Testis (tissue), 2 donors: ENCODE measurements at regions not wholly inside any gene's neighbourhood (a gene's known extent, or its start where the extent isn't known, plus 50 kb on each side); places are given as distances from the start of the nearest gene placed in this dataset.

Source experiments
- DNase-seq: peaks from one replicate; pipeline ENCODE4 v3.0.0-alpha.2; 2019
- H3K27ac ChIP-seq, 2 donors: fragments of 200-600 bp; sonication (generic); one replicate each; pipeline ENCODE4 v1.5.1; 2019
- H3K27me3 ChIP-seq: fragments of 200-600 bp; sonication (generic); one replicate; pipeline ENCODE4 v1.5.1; 2019
- H3K36me3 ChIP-seq: fragments of 200-600 bp; sonication (generic); one replicate; pipeline ENCODE4 v1.5.1; 2017; ENCODE audit warnings: low read depth; ENCODE audit errors: missing control alignments
- H3K4me1 ChIP-seq: fragments of 200-600 bp; sonication (generic); one replicate; pipeline ENCODE4 v1.5.1; 2019
- H3K4me3 ChIP-seq, 2 donors: fragments of 200-600 bp; sonication (generic); one replicate each; pipeline ENCODE4 v1.5.1; 2017 to 2019
- H3K9me3 ChIP-seq: fragments of 200-600 bp; sonication (generic); one replicate; pipeline ENCODE4 v1.5.1; 2017
- CTCF ChIP-seq, 3 experiments: fragments of 450-650 bp in 2 of 3; fragments of 200-600 bp in 1 of 3; sonication (generic) in 1 of 3; IDR thresholded peaks; one replicate each; pipeline ENCODE4 v1.5.1; 2016 to 2019; ENCODE audit warnings: antibody characterized with exemption in 3 of 3, mild to moderate bottlenecking in 2 of 3, moderate library complexity in 1 of 3
- POLR2A ChIP-seq: fragments of 450-650 bp; IDR thresholded peaks from one replicate; pipeline ENCODE4 v1.6.1; 2017; ENCODE audit warnings: antibody characterized with exemption, mild to moderate bottlenecking, moderate library complexity
- WGBS, 2 donors: methylation state at CpG; one replicate each; pipeline ENCODE4 v1.1.5; 2018; 5-methylcytosine and 5-hydroxymethylcytosine counted together
- intact Hi-C: fragments of 100-400 bp; cut with DNase I; formaldehyde crosslinking; loops from one replicate; pipeline ENCODE4 v1.15.1; 2023; ENCODE audit warnings: low total_unique reads

- TF ChIP-seq CTCF (IDR thresholded peaks at IDR 0.05) (no peak), POLR2A (no peak)
- DNase-seq, result no peak
- intact Hi-C loops, result no loop called here
- no peaks in the 10 kb centered on the region for H3K4me1 ChIP-seq
- no peaks in the 10 kb centered on the region for H3K27me3 ChIP-seq
- no peak overlapping the region for H3K27ac ChIP-seq
- no peak overlapping the region for H3K4me3 ChIP-seq
- 91 to 97% methylated on average over 2 of the region's 2 CpGs for WGBS, 2 donors
- no peaks in the 10 kb centered on the region for H3K9me3 ChIP-seq
- H3K36me3 ChIP-seq, result no peaks in the 10 kb centered on the region
Measured at GRCh38 chr5:165722401-165722800, 2217.0 kb downstream of the MAT2B start.

DNA sequence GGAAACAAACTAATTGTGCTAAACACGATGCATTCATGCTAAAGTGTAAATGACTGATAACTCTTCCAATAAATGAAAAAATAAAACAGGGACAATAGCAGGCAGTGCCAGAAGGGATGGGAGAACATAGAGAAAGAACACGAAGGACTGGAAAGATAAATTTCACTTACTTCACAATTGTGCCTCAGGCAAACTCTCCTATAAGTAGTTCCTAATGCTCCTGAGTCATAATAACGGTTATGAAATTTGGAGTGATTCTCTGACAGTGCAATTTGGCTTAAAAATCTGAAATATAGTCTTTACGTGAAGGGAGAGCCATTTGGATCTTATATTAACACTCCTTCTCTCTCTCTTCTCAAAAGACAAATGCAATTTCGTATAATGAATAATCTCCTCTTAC is 2218.5 kb downstream of the MAT2B start:
- DNase-seq, result no peak
- Histone ChIP-seq H3K4me3 (no peak overlapping the region), H3K4me1 (no peaks in the 10 kb centered on the region), H3K27me3 (no peaks in the 10 kb centered on the region), H3K9me3 (no peaks in the 10 kb centered on the region), H3K27ac (no peak overlapping the region), H3K36me3 (no peaks in the 10 kb centered on the region)
- intact Hi-C loops, result no loop called here
- TF ChIP-seq CTCF (IDR thresholded peaks at IDR 0.05) (no peak), POLR2A (no peak)
- 72 to 83% methylated on average over 5 of the region's 5 CpGs for WGBS, 2 donors

DNA sequence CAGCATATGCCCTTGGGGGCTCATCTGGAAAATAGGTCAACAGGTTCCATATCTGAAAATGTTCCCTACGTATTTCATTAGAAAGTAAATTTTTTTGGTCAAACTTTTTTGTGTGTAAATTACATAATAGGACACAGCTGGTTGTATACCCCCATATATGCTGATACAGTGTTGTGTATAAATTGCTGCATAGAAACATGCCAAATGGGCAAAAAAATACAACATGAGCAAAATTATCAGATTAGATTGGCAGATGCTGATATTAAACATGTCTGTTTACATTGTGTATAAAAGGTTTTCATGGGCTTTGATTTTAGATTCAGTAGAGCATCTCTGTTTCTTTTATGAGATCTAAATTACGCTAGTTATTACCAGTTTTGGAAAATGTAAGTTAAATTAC is 2223.0 kb downstream of the MAT2B start:
- Histone ChIP-seq H3K27ac (no peak overlapping the region), H3K9me3 (no peaks in the 10 kb centered on the region), H3K4me3 (no peak overlapping the region), H3K4me1 (no peaks in the 10 kb centered on the region), H3K36me3 (no peaks in the 10 kb centered on the region), H3K27me3 (no peaks in the 10 kb centered on the region)
- intact Hi-C loops, result no loop called here
- TF ChIP-seq CTCF (IDR thresholded peaks at IDR 0.05), result no peak
- no peak for DNase-seq
- WGBS, 2 donors, result 84 to 92% methylated on average over 2 of the region's 2 CpGs

GRCh38 chr5:165735388-165735787 is 2230.0 kb downstream of the MAT2B start:
- intact Hi-C loops, result no loop called here
- H3K27me3 ChIP-seq, result no peaks in the 10 kb centered on the region
- H3K27ac ChIP-seq, result no peak overlapping the region
- DNase-seq, result no peak
- H3K4me3 ChIP-seq, result no peak overlapping the region
- no peak for TF ChIP-seq POLR2A
- TF ChIP-seq CTCF (IDR thresholded peaks at IDR 0.05), result no peak
- no peaks in the 10 kb centered on the region for H3K9me3 ChIP-seq
- no peaks in the 10 kb centered on the region for H3K4me1 ChIP-seq
- H3K36me3 ChIP-seq, result no peaks in the 10 kb centered on the region
- WGBS, 2 donors, result 56 to 95% methylated on average over 1 of the region's 1 CpG

DNA sequence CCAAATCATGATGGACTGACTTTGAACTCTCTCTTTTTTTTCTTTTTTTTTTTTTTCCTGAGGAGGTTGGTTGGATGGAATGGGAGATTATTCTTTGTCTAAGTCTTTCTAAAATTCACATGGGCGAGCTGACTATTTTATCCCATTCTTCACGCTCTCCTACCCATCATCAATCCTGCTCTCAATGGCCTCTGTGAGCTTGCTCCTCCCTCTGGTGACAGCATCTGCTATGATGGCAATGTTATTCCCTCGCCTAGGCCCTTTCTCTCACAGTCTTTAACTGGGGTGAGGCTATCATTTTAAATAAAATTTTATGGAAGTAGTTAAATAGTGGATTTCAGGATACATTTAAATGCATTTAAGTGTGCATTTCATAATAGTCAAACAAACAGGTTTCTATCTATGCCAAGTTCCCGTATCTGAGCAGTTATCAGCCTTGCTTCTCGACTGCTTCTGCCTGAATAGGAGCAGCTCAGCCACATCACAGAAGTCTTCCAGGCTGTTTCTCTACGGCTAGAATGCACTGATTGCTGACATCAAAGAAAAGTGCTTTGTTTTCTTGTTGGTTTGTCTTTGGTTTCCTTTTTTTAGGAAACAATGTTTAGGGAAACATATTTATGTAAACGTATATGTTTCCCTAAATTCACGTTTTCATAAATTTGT is 2233.8 kb downstream of the MAT2B start:
- Histone ChIP-seq H3K4me1 (no peaks in the 10 kb centered on the region), H3K27ac (no peak overlapping the region), H3K9me3 (no peaks in the 10 kb centered on the region), H3K27me3 (no peaks in the 10 kb centered on the region), H3K36me3 (no peaks in the 10 kb centered on the region), H3K4me3 (no peak overlapping the region)
- intact Hi-C loops, result no loop called here
- 87 to 88% methylated on average over 8 of the region's 8 CpGs for WGBS, 2 donors
- TF ChIP-seq CTCF (IDR thresholded peaks at IDR 0.05) (no peak), POLR2A (no peak)
- DNase-seq, result no peak
